GM10847 (cell line): ENCODE measurements at regions not wholly inside any gene's neighbourhood (a gene's known extent, or its start where the extent isn't known, plus 50 kb on each side); places are given as distances from the start of the nearest gene placed in this dataset.

Source experiments
- POLR2A ChIP-seq: IDR thresholded peaks from 2 replicates; pipeline ENCODE4 v1.6.1; 2011; ENCODE audit not compliant: insufficient read length; ENCODE audit errors: extremely low read depth

GRCh38 chr13:29991343-29991742 is 140.9 kb upstream of the UBL3 start:
- no peak for TF ChIP-seq POLR2A

- TF ChIP-seq POLR2A, result no peak
Observed at GRCh38 chr13:29987340-29987739, 136.9 kb upstream of the UBL3 start.

GRCh38 chr13:29980339-29980738 is 129.9 kb upstream of the UBL3 start:
- TF ChIP-seq POLR2A, result no peak

- TF ChIP-seq POLR2A, result no peak
Observed at GRCh38 chr13:29978211-29978610, 127.8 kb upstream of the UBL3 start.

- no peak for TF ChIP-seq POLR2A
Observed at GRCh38 chr13:29977476-29978120, 127.2 kb upstream of the UBL3 start.

GRCh38 chr13:29976535-29976934 is 126.1 kb upstream of the UBL3 start:
- TF ChIP-seq POLR2A, result no peak

GRCh38 chr13:29975283-29975682 is 124.9 kb upstream of the UBL3 start:
- no peak for TF ChIP-seq POLR2A

- TF ChIP-seq POLR2A, result no peak
Observed at GRCh38 chr13:29969286-29969685, 118.9 kb upstream of the UBL3 start.

GRCh38 chr13:29964181-29964845 is 113.9 kb upstream of the UBL3 start:
- no peak for TF ChIP-seq POLR2A

- no peak for TF ChIP-seq POLR2A
Observed at GRCh38 chr13:29963089-29963488, 112.7 kb upstream of the UBL3 start.

- no peak for TF ChIP-seq POLR2A
Observed at GRCh38 chr13:29961036-29961670, 110.7 kb upstream of the UBL3 start.

GRCh38 chr13:29959603-29960002 is 109.2 kb upstream of the UBL3 start:
- TF ChIP-seq POLR2A, result no peak

GRCh38 chr13:29959086-29959485 is 108.7 kb upstream of the UBL3 start:
- no peak for TF ChIP-seq POLR2A

- no peak for TF ChIP-seq POLR2A
Observed at GRCh38 chr13:29958476-29958875, 108.1 kb upstream of the UBL3 start.

- no peak for TF ChIP-seq POLR2A
Observed at GRCh38 chr13:29957320-29957719, 106.9 kb upstream of the UBL3 start.

GRCh38 chr13:29956853-29957252 is 106.4 kb upstream of the UBL3 start:
- no peak for TF ChIP-seq POLR2A
